Adrenal gland (tissue), 5 donors: ENCODE measurements at regions not wholly inside any gene's neighbourhood (a gene's known extent, or its start where the extent isn't known, plus 50 kb on each side); places are given as distances from the start of the nearest gene placed in this dataset.

Experiments used
- POLR2A ChIP-seq, 2 donors: fragments of 450-650 bp; IDR thresholded peaks; one replicate each; pipeline ENCODE4 v1.6.1; 2017; ENCODE audit warnings: antibody characterized with exemption in 2 of 2, mild to moderate bottlenecking in 2 of 2, moderate library complexity in 1 of 2
- TF ChIP-seq, protein P1 (sequence below), 6 experiments: fragments of 450-650 bp in 4 of 6; fragments of 200-600 bp in 2 of 6; sonication (generic) in 1 of 6; IDR thresholded peaks; 1 replicate in 5 of 6; 2 replicates in 1 of 6; pipeline versions ENCODE4 v1.5.1 to v1.8.0; 2016 to 2021; ENCODE audit warnings: antibody characterized with exemption in 6 of 6, mild to moderate bottlenecking in 2 of 6, moderate library complexity in 1 of 6
- donor health status: DM: no; HTN: no; CAD: no.

DNA sequence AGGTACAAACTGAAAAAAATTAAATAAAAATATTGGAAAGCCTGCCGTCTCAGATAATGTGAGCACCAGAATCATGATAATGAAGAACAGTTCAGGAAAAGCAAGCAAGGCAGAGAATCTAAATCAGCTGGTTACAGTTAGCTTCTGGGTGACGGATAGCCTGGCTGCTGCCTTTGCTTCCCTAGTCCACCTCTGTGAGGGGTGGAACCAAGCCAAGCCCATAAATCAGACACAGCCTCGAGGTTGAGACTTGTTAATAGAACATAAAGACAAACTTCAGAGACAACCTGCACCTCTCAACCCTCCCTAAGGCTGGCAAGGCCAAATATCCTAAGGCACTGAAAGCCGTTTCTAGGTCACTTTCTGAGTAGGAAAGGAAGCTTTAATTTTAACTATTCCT lies 334.7 kb upstream of the SLC39A10 start:
- no peak for TF ChIP-seq POLR2A (IDR thresholded peaks at IDR 0.05)
- TF ChIP-seq, protein P1, sequence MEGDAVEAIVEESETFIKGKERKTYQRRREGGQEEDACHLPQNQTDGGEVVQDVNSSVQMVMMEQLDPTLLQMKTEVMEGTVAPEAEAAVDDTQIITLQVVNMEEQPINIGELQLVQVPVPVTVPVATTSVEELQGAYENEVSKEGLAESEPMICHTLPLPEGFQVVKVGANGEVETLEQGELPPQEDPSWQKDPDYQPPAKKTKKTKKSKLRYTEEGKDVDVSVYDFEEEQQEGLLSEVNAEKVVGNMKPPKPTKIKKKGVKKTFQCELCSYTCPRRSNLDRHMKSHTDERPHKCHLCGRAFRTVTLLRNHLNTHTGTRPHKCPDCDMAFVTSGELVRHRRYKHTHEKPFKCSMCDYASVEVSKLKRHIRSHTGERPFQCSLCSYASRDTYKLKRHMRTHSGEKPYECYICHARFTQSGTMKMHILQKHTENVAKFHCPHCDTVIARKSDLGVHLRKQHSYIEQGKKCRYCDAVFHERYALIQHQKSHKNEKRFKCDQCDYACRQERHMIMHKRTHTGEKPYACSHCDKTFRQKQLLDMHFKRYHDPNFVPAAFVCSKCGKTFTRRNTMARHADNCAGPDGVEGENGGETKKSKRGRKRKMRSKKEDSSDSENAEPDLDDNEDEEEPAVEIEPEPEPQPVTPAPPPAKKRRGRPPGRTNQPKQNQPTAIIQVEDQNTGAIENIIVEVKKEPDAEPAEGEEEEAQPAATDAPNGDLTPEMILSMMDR (IDR thresholded peaks at IDR 0.05) = no peak
